Activated gamma-delta T cell (primary cell): ENCODE measurements at regions not wholly inside any gene's neighbourhood (a gene's known extent, or its start where the extent isn't known, plus 50 kb on each side); places are given as distances from the start of the nearest gene placed in this dataset.
"Not testable (repeated sequence)": the region's sequence is repeated elsewhere in the genome, so short reads cannot be mapped to it uniquely, and the experiment has no call there.

Experiments used
- DNase-seq: peaks from one replicate; lab custom pipeline; 2025; lab: John Stamatoyannopoulos, UW

GRCh38 chr15:20306497-20307106 is 235.0 kb downstream of the GOLGA6L6 start:
- not testable (repeated sequence) for DNase-seq

GRCh38 chr15:20305912-20306311 is 235.7 kb downstream of the GOLGA6L6 start:
- not testable (repeated sequence) for DNase-seq

GRCh38 chr15:20305015-20305465 is 236.6 kb downstream of the GOLGA6L6 start:
- DNase-seq = not testable (repeated sequence)

- DNase-seq = not testable (repeated sequence)
Observed at GRCh38 chr15:20304282-20305014, 237.2 kb downstream of the GOLGA6L6 start.

- not testable (repeated sequence) for DNase-seq
Observed at GRCh38 chr15:20303248-20304171, 238.1 kb downstream of the GOLGA6L6 start.

- DNase-seq = not testable (repeated sequence)
Observed at GRCh38 chr15:20302141-20303069, 239.2 kb downstream of the GOLGA6L6 start.

- not testable (repeated sequence) for DNase-seq
Observed at GRCh38 chr15:20301471-20302081, 240.0 kb downstream of the GOLGA6L6 start.

GRCh38 chr15:20301041-20301390 is 240.6 kb downstream of the GOLGA6L6 start:
- DNase-seq = not testable (repeated sequence)

- DNase-seq = not testable (repeated sequence)
Observed at GRCh38 chr15:20300351-20301040, 241.1 kb downstream of the GOLGA6L6 start.

- DNase-seq = not testable (repeated sequence)
Observed at GRCh38 chr15:20297603-20298123, 243.9 kb downstream of the GOLGA6L6 start.

- DNase-seq = not testable (repeated sequence)
Observed at GRCh38 chr15:20296261-20296660, 245.3 kb downstream of the GOLGA6L6 start.

GRCh38 chr15:20295238-20295811 is 246.3 kb downstream of the GOLGA6L6 start:
- no peak for DNase-seq

- no peak for DNase-seq
Observed at GRCh38 chr15:20294651-20295237, 246.9 kb downstream of the GOLGA6L6 start.

GRCh38 chr15:20292422-20293005 is 249.1 kb downstream of the GOLGA6L6 start:
- not testable (repeated sequence) for DNase-seq

GRCh38 chr15:20291616-20292015 is 250.0 kb downstream of the GOLGA6L6 start:
- not testable (repeated sequence) for DNase-seq

GRCh38 chr15:20290606-20291005 is 251.0 kb downstream of the GOLGA6L6 start:
- not testable (repeated sequence) for DNase-seq

- not testable (repeated sequence) for DNase-seq
Observed at GRCh38 chr15:20289538-20290103, 252.0 kb downstream of the GOLGA6L6 start.
